RWPE2 (cell line): ENCODE measurements at regions not wholly inside any gene's neighbourhood (a gene's known extent, or its start where the extent isn't known, plus 50 kb on each side); places are given as distances from the start of the nearest gene placed in this dataset.

Experiments
- ATAC-seq: fragments of 200-7000 bp; cut with Tn5 transposase; 3 replicates; pipeline ENCODE4 v1.9.1; 2021; ENCODE audit warnings: low read depth
- DNase-seq: peaks from one replicate; pipeline ENCODE4 v3.0.0-alpha.2; 2020; ENCODE audit warnings: low spot score
- H3K27ac ChIP-seq: fragments of 450-650 bp; 2 replicates; pipeline ENCODE4 v1.5.1; 2017; ENCODE audit warnings: mild to moderate bottlenecking; ENCODE audit not compliant: poor library complexity, severe bottlenecking
- H3K27me3 ChIP-seq: fragments of 250-450 bp; sonication (Bioruptor Pico); 2 replicates; pipeline ENCODE4 v1.5.1; 2021; ENCODE audit warnings: mild to moderate bottlenecking, moderate library complexity; ENCODE audit not compliant: insufficient read depth, poor library complexity, severe bottlenecking
- H3K36me3 ChIP-seq: fragments of 250-450 bp; sonication (Bioruptor Pico); 2 replicates; pipeline ENCODE4 v1.5.1; 2020; ENCODE audit warnings: low read depth, mild to moderate bottlenecking, moderate library complexity
- H3K4me1 ChIP-seq: fragments of 250-450 bp; sonication (Bioruptor Pico); 2 replicates; pipeline ENCODE4 v1.5.1; 2021; ENCODE audit warnings: mild to moderate bottlenecking, moderate library complexity; ENCODE audit not compliant: insufficient read depth, poor library complexity, severe bottlenecking
- H3K4me3 ChIP-seq: fragments of 250-450 bp; sonication (Bioruptor Pico); 2 replicates; pipeline ENCODE4 v1.5.1; 2021; ENCODE audit warnings: mild to moderate bottlenecking, moderate library complexity; ENCODE audit not compliant: severe bottlenecking
- H3K9me3 ChIP-seq: fragments of 250-450 bp; sonication (Bioruptor Pico); 2 replicates; pipeline ENCODE4 v1.5.1; 2021; ENCODE audit warnings: mild to moderate bottlenecking, moderate library complexity; ENCODE audit not compliant: severe bottlenecking
- TF ChIP-seq, protein P1 (sequence below): fragments of 450-650 bp; IDR thresholded peaks from one replicate; pipeline ENCODE4 v1.5.1; 2017; ENCODE audit warnings: mild to moderate bottlenecking, moderate library complexity; ENCODE audit not compliant: poor library complexity, severe bottlenecking

- Histone ChIP-seq H3K27me3 (no peaks in the 10 kb centered on the region), H3K4me1 (no peaks in the 10 kb centered on the region), H3K9me3 (no peaks in the 10 kb centered on the region), H3K36me3 (no peaks in the 10 kb centered on the region), H3K27ac (no peak overlapping the region), H3K4me3 (no peak overlapping the region)
- DNase-seq (no peak), ATAC-seq (no peak)
- TF ChIP-seq, protein P1, sequence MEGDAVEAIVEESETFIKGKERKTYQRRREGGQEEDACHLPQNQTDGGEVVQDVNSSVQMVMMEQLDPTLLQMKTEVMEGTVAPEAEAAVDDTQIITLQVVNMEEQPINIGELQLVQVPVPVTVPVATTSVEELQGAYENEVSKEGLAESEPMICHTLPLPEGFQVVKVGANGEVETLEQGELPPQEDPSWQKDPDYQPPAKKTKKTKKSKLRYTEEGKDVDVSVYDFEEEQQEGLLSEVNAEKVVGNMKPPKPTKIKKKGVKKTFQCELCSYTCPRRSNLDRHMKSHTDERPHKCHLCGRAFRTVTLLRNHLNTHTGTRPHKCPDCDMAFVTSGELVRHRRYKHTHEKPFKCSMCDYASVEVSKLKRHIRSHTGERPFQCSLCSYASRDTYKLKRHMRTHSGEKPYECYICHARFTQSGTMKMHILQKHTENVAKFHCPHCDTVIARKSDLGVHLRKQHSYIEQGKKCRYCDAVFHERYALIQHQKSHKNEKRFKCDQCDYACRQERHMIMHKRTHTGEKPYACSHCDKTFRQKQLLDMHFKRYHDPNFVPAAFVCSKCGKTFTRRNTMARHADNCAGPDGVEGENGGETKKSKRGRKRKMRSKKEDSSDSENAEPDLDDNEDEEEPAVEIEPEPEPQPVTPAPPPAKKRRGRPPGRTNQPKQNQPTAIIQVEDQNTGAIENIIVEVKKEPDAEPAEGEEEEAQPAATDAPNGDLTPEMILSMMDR: no peak
Observed at GRCh38 chr2:66704786-66705185, 269.9 kb downstream of the MEIS1 start.

- Histone ChIP-seq H3K4me1 (no peaks in the 10 kb centered on the region), H3K36me3 (no peaks in the 10 kb centered on the region), H3K9me3 (no peaks in the 10 kb centered on the region), H3K27me3 (no peaks in the 10 kb centered on the region), H3K27ac (no peak overlapping the region), H3K4me3 (no peak overlapping the region)
- TF ChIP-seq, protein P1: no peak
- ATAC-seq (no peak), DNase-seq (no peak)
Observed at GRCh38 chr2:66714610-66715009, 279.7 kb downstream of the MEIS1 start.

- Histone ChIP-seq H3K4me3 (no peak overlapping the region), H3K9me3 (no peaks in the 10 kb centered on the region), H3K4me1 (no peaks in the 10 kb centered on the region), H3K27ac (no peak overlapping the region), H3K36me3 (no peaks in the 10 kb centered on the region), H3K27me3 (no peaks in the 10 kb centered on the region)
- TF ChIP-seq, protein P1: no peak
- no peak for ATAC-seq
- no peak for DNase-seq
Observed at GRCh38 chr2:66717218-66717905, 282.4 kb downstream of the MEIS1 start.

GRCh38 chr2:66717973-66718372, 283.0 kb downstream of the MEIS1 start:
- no peaks in the 10 kb centered on the region for H3K9me3 ChIP-seq
- DNase-seq (no peak), ATAC-seq (no peak)
- H3K27me3 ChIP-seq: no peaks in the 10 kb centered on the region
- no peak overlapping the region for H3K27ac ChIP-seq
- TF ChIP-seq, protein P1: no peak
- no peaks in the 10 kb centered on the region for H3K36me3 ChIP-seq
- H3K4me1 ChIP-seq: no peaks in the 10 kb centered on the region
- no peak overlapping the region for H3K4me3 ChIP-seq

DNA sequence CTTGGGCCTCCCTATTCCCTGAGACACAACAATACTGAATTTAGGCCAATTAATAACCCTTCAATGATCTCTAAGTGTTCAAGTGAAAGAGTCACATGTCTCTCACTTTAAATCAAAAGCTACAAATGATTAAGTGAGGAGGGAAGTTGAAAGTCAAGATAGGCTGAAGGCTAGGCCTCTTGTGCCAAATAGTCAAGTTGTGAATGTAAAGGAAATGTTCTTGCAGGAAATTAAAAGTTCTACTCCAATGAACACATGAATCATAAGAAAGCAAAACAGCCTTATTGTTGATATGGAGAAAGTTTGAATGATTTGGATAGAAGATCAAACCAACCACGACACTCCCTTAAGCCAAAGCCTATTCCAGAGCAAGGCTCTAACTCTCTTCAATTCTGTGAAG, 286.9 kb downstream of the MEIS1 start:
- ATAC-seq: no peak
- Histone ChIP-seq H3K36me3 (no peaks in the 10 kb centered on the region), H3K9me3 (no peaks in the 10 kb centered on the region), H3K4me3 (no peak overlapping the region), H3K27ac (no peak overlapping the region), H3K4me1 (no peaks in the 10 kb centered on the region), H3K27me3 (no peaks in the 10 kb centered on the region)
- TF ChIP-seq, protein P1: no peak
- no peak for DNase-seq
